GM23338 (cell line): ENCODE measurements at regions not wholly inside any gene's neighbourhood (a gene's known extent, or its start where the extent isn't known, plus 50 kb on each side); places are given as distances from the start of the nearest gene placed in this dataset.

Experiments used
- ATAC-seq: fragments of 200-7000 bp; cut with Tn5 transposase; 3 replicates; pipeline ENCODE4 v1.9.1; 2020
- DNase-seq: peaks from one replicate; pipeline ENCODE4 v3.0.0-alpha.2; 2015; ENCODE audit warnings: low spot score
- H2AFZ ChIP-seq: fragments of 200-600 bp; sonication (generic); 2 replicates; pipeline ENCODE4 v1.8.0; 2016; ENCODE audit warnings: antibody characterized with exemption, mild to moderate bottlenecking, moderate library complexity
- H3F3A ChIP-seq: fragments of 200-600 bp; sonication (generic); replicated peaks from 2 replicates; pipeline ENCODE4 v1.8.0; 2017; ENCODE audit warnings: antibody characterized with exemption, mixed run types, low read depth
- H3K27ac ChIP-seq: fragments of 200-600 bp; sonication (generic); 2 replicates; pipeline ENCODE4 v1.6.1; 2016; ENCODE audit warnings: low read depth
- H3K27me3 ChIP-seq: fragments of 200-600 bp; sonication (generic); 2 replicates; pipeline ENCODE4 v1.8.0; 2016; ENCODE audit warnings: mild to moderate bottlenecking, mixed run types, moderate library complexity; ENCODE audit not compliant: insufficient read depth
- H3K36me3 ChIP-seq: fragments of 200-600 bp; sonication (generic); 2 replicates; pipeline ENCODE4 v1.8.0; 2016; ENCODE audit warnings: mild to moderate bottlenecking; ENCODE audit not compliant: insufficient read depth
- H3K4me1 ChIP-seq: fragments of 200-600 bp; sonication (generic); 2 replicates; pipeline ENCODE4 v1.8.0; 2016; ENCODE audit warnings: mild to moderate bottlenecking, moderate library complexity; ENCODE audit not compliant: insufficient read depth
- H3K4me2 ChIP-seq: fragments of 200-600 bp; sonication (generic); 2 replicates; pipeline ENCODE4 v1.7.1; 2017; ENCODE audit warnings: mixed run types
- H3K4me3 ChIP-seq: fragments of 200-600 bp; sonication (generic); 2 replicates; pipeline ENCODE4 v1.6.1; 2016; ENCODE audit warnings: mixed run types
- H3K79me2 ChIP-seq: fragments of 200-600 bp; sonication (generic); replicated peaks from 2 replicates; pipeline ENCODE4 v1.8.0; 2017; ENCODE audit warnings: mild to moderate bottlenecking; ENCODE audit not compliant: insufficient read depth
- H3K9me2 ChIP-seq: fragments of 200-600 bp; sonication (generic); 2 replicates; pipeline ENCODE4 v1.8.0; 2017; ENCODE audit not compliant: insufficient read depth
- H4K20me1 ChIP-seq: fragments of 200-600 bp; sonication (generic); replicated peaks from 2 replicates; pipeline ENCODE4 v1.8.0; 2017; ENCODE audit warnings: mild to moderate bottlenecking; ENCODE audit not compliant: insufficient read depth
- H3K27ac Mint-ChIP-seq: 2 replicates; pipeline ENCODE4 v1.8.0; 2020; ENCODE audit warnings: inconsistent platforms, mild to moderate bottlenecking, moderate library complexity, mixed read lengths
- H3K27me3 Mint-ChIP-seq: 3 replicates; pipeline ENCODE4 v1.8.0; 2022; ENCODE audit warnings: low read depth, mild to moderate bottlenecking, moderate library complexity, mixed read lengths, inconsistent platforms; ENCODE audit not compliant: insufficient read depth, poor library complexity
- H3K36me3 Mint-ChIP-seq: 3 replicates; pipeline ENCODE4 v1.8.0; 2021; ENCODE audit warnings: low read depth, mild to moderate bottlenecking, inconsistent platforms, moderate library complexity, mixed read lengths
- H3K4me1 Mint-ChIP-seq: 3 replicates; pipeline ENCODE4 v1.8.0; 2020; ENCODE audit warnings: mild to moderate bottlenecking, inconsistent platforms, mixed read lengths
- H3K4me3 Mint-ChIP-seq: 3 replicates; pipeline ENCODE4 v1.8.0; 2021; ENCODE audit warnings: moderate library complexity, mild to moderate bottlenecking, inconsistent platforms, mixed read lengths
- H3K9me3 Mint-ChIP-seq: 3 replicates; pipeline ENCODE4 v1.8.0; 2020; ENCODE audit warnings: moderate library complexity, mild to moderate bottlenecking, inconsistent platforms, mixed read lengths
- CREB1 ChIP-seq: fragments of 250-450 bp; sonication (Bioruptor Pico); IDR thresholded peaks from 2 replicates; pipeline ENCODE4 v1.5.0; 2020; ENCODE audit warnings: low read depth, mild to moderate bottlenecking, moderate library complexity
- EZH2 ChIP-seq: fragments of 200-600 bp; sonication (generic); IDR thresholded peaks from one replicate; pipeline ENCODE4 v1.8.0; 2017; ENCODE audit warnings: antibody characterized with exemption, mild to moderate bottlenecking, low read depth; ENCODE audit not compliant: unreplicated experiment
- EZH2phosphoT487 ChIP-seq: fragments of 200-600 bp; sonication (generic); IDR thresholded peaks from one replicate; pipeline ENCODE4 v1.8.1; 2018; ENCODE audit warnings: antibody characterized with exemption; ENCODE audit not compliant: unreplicated experiment
- JUNB ChIP-seq: IDR thresholded peaks from one replicate; pipeline ENCODE4 v1.6.1; 2016; ENCODE audit warnings: antibody characterized with exemption; ENCODE audit not compliant: unreplicated experiment
- NANOG ChIP-seq: IDR thresholded peaks from 2 replicates; pipeline ENCODE4 v1.6.1; 2016; ENCODE audit warnings: antibody characterized with exemption, borderline replicate concordance
- POLR2AphosphoS5 ChIP-seq: IDR thresholded peaks from 2 replicates; pipeline ENCODE4 v1.6.1; 2016; ENCODE audit warnings: antibody characterized with exemption, low read depth
- STAT1 ChIP-seq: IDR thresholded peaks from one replicate; pipeline ENCODE4 v1.6.1; 2016; ENCODE audit warnings: antibody characterized with exemption; ENCODE audit not compliant: unreplicated experiment
- ZNF114 ChIP-seq: fragments of 250-450 bp; sonication (Bioruptor Pico); IDR thresholded peaks from 2 replicates; pipeline ENCODE4 v1.5.0; 2020; ENCODE audit warnings: mild to moderate bottlenecking, moderate library complexity
- ZNF331 ChIP-seq: fragments of 250-450 bp; sonication (Bioruptor Pico); IDR thresholded peaks from 2 replicates; pipeline ENCODE4 v1.5.0; 2020; ENCODE audit warnings: low read depth, mild to moderate bottlenecking, moderate library complexity
- TF ChIP-seq, protein P1 (sequence below): fragments of 250-450 bp; sonication (Bioruptor Pico); IDR thresholded peaks from 2 replicates; pipeline ENCODE4 v1.5.0; 2020; ENCODE audit warnings: mild to moderate bottlenecking, moderate library complexity
- TF ChIP-seq, protein P2 (sequence below): IDR thresholded peaks from one replicate; pipeline ENCODE4 v1.6.1; 2018; ENCODE audit warnings: antibody characterized with exemption; ENCODE audit not compliant: unreplicated experiment
- TF ChIP-seq, protein P3 (sequence below): IDR thresholded peaks from 2 replicates; pipeline ENCODE4 v1.6.1; 2016; ENCODE audit warnings: antibody characterized with exemption
- TF ChIP-seq, protein P4 (sequence below), 2 experiments: fragments of 200-600 bp in 1 of 2; sonication (generic) in 1 of 2; conservative IDR thresholded peaks; 2 replicates each; pipeline versions ENCODE4 v1.5.1 to v1.6.1; 2016 to 2017; ENCODE audit warnings: antibody characterized with exemption in 2 of 2, low read depth in 2 of 2, mild to moderate bottlenecking in 2 of 2, moderate library complexity in 1 of 2

DNA sequence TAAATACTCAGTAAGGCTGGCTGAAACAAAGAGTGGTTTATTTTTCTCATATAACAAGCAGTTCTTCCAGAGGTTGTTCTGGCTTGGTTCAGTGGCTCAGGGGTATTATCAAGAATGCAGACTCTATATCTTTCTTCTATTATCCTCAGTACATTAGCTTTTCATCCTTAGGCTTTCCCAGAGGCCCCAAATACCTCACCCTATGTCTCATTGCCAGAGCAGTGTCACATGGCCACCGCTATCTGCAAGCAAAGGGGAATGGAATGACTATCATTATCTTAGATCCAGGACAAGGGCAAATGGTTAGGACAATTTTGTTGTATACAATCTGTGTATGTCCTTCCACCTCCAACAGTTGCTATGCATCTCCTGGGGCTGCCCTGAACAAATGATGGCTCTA is 69.0 kb upstream of the SNX2 start:
- Histone ChIP-seq H3F3A (no peaks in the 10 kb centered on the region), H3K4me3 (no peak overlapping the region), H2AFZ (peak overlapping the region; percentile 25; the same call in 1 of the 2 replicates), H3K4me1 (no peaks in the 10 kb centered on the region), H3K27ac (no peak overlapping the region), H3K27me3 (no peaks in the 10 kb centered on the region), H3K9me2 (no peaks in the 10 kb centered on the region), H3K4me2 (no peak overlapping the region), H3K79me2 (no peaks in the 10 kb centered on the region), H4K20me1 (no peaks in the 10 kb centered on the region), H3K36me3 (no peaks in the 10 kb centered on the region)
- ATAC-seq = no peak
- H3K27ac Mint-ChIP-seq = no peak overlapping the region
- TF ChIP-seq ZNF331 (no peak), STAT1 (no peak), ZNF114 (CRISPR knock-in tag) (no peak), JUNB (no peak), POLR2AphosphoS5 (no peak), EZH2 (no peak), NANOG (no peak), EZH2phosphoT487 (no peak), CREB1 (CRISPR knock-in tag) (no peak)
- TF ChIP-seq, protein P1, sequence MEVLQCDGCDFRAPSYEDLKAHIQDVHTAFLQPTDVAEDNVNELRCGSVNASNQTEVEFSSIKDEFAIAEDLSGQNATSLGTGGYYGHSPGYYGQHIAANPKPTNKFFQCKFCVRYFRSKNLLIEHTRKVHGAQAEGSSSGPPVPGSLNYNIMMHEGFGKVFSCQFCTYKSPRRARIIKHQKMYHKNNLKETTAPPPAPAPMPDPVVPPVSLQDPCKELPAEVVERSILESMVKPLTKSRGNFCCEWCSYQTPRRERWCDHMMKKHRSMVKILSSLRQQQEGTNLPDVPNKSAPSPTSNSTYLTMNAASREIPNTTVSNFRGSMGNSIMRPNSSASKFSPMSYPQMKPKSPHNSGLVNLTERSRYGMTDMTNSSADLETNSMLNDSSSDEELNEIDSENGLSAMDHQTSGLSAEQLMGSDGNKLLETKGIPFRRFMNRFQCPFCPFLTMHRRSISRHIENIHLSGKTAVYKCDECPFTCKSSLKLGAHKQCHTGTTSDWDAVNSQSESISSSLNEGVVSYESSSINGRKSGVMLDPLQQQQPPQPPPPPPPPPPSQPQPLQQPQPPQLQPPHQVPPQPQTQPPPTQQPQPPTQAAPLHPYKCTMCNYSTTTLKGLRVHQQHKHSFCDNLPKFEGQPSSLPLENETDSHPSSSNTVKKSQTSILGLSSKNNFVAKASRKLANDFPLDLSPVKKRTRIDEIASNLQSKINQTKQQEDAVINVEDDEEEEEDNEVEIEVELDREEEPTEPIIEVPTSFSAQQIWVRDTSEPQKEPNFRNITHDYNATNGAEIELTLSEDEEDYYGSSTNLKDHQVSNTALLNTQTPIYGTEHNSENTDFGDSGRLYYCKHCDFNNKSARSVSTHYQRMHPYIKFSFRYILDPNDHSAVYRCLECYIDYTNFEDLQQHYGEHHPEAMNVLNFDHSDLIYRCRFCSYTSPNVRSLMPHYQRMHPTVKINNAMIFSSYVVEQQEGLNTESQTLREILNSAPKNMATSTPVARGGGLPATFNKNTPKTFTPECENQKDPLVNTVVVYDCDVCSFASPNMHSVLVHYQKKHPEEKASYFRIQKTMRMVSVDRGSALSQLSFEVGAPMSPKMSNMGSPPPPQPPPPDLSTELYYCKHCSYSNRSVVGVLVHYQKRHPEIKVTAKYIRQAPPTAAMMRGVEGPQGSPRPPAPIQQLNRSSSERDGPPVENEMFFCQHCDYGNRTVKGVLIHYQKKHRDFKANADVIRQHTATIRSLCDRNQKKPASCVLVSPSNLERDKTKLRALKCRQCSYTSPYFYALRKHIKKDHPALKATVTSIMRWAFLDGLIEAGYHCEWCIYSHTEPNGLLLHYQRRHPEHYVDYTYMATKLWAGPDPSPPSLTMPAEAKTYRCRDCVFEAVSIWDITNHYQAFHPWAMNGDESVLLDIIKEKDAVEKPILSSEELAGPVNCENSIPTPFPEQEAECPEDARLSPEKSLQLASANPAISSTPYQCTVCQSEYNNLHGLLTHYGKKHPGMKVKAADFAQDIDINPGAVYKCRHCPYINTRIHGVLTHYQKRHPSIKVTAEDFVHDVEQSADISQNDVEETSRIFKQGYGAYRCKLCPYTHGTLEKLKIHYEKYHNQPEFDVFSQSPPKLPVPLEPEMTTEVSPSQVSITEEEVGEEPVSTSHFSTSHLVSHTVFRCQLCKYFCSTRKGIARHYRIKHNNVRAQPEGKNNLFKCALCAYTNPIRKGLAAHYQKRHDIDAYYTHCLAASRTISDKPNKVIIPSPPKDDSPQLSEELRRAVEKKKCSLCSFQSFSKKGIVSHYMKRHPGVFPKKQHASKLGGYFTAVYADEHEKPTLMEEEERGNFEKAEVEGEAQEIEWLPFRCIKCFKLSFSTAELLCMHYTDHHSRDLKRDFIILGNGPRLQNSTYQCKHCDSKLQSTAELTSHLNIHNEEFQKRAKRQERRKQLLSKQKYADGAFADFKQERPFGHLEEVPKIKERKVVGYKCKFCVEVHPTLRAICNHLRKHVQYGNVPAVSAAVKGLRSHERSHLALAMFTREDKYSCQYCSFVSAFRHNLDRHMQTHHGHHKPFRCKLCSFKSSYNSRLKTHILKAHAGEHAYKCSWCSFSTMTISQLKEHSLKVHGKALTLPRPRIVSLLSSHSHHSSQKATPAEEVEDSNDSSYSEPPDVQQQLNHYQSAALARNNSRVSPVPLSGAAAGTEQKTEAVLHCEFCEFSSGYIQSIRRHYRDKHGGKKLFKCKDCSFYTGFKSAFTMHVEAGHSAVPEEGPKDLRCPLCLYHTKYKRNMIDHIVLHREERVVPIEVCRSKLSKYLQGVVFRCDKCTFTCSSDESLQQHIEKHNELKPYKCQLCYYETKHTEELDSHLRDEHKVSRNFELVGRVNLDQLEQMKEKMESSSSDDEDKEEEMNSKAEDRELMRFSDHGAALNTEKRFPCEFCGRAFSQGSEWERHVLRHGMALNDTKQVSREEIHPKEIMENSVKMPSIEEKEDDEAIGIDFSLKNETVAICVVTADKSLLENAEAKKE (CRISPR knock-in tag) = no peak
- TF ChIP-seq, protein P2, sequence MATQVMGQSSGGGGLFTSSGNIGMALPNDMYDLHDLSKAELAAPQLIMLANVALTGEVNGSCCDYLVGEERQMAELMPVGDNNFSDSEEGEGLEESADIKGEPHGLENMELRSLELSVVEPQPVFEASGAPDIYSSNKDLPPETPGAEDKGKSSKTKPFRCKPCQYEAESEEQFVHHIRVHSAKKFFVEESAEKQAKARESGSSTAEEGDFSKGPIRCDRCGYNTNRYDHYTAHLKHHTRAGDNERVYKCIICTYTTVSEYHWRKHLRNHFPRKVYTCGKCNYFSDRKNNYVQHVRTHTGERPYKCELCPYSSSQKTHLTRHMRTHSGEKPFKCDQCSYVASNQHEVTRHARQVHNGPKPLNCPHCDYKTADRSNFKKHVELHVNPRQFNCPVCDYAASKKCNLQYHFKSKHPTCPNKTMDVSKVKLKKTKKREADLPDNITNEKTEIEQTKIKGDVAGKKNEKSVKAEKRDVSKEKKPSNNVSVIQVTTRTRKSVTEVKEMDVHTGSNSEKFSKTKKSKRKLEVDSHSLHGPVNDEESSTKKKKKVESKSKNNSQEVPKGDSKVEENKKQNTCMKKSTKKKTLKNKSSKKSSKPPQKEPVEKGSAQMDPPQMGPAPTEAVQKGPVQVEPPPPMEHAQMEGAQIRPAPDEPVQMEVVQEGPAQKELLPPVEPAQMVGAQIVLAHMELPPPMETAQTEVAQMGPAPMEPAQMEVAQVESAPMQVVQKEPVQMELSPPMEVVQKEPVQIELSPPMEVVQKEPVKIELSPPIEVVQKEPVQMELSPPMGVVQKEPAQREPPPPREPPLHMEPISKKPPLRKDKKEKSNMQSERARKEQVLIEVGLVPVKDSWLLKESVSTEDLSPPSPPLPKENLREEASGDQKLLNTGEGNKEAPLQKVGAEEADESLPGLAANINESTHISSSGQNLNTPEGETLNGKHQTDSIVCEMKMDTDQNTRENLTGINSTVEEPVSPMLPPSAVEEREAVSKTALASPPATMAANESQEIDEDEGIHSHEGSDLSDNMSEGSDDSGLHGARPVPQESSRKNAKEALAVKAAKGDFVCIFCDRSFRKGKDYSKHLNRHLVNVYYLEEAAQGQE = no peak
- TF ChIP-seq, protein P3, sequence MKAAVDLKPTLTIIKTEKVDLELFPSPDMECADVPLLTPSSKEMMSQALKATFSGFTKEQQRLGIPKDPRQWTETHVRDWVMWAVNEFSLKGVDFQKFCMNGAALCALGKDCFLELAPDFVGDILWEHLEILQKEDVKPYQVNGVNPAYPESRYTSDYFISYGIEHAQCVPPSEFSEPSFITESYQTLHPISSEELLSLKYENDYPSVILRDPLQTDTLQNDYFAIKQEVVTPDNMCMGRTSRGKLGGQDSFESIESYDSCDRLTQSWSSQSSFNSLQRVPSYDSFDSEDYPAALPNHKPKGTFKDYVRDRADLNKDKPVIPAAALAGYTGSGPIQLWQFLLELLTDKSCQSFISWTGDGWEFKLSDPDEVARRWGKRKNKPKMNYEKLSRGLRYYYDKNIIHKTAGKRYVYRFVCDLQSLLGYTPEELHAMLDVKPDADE = no peak
- TF ChIP-seq, protein P4, sequence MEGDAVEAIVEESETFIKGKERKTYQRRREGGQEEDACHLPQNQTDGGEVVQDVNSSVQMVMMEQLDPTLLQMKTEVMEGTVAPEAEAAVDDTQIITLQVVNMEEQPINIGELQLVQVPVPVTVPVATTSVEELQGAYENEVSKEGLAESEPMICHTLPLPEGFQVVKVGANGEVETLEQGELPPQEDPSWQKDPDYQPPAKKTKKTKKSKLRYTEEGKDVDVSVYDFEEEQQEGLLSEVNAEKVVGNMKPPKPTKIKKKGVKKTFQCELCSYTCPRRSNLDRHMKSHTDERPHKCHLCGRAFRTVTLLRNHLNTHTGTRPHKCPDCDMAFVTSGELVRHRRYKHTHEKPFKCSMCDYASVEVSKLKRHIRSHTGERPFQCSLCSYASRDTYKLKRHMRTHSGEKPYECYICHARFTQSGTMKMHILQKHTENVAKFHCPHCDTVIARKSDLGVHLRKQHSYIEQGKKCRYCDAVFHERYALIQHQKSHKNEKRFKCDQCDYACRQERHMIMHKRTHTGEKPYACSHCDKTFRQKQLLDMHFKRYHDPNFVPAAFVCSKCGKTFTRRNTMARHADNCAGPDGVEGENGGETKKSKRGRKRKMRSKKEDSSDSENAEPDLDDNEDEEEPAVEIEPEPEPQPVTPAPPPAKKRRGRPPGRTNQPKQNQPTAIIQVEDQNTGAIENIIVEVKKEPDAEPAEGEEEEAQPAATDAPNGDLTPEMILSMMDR (conservative IDR thresholded peaks at IDR 0.05; ENCODE audit: low read depth in 2 of 2) = no peak
- H3K27me3 Mint-ChIP-seq = no peaks in the 10 kb centered on the region
- no peak overlapping the region for H3K4me3 Mint-ChIP-seq
- H3K9me3 Mint-ChIP-seq = no peaks in the 10 kb centered on the region
- DNase-seq = no peak
- no peaks in the 10 kb centered on the region for H3K4me1 Mint-ChIP-seq
- H3K36me3 Mint-ChIP-seq = no peaks in the 10 kb centered on the region
